ENCODE measurements at regions not wholly inside any gene's neighbourhood (a gene's known extent, or its start where the extent isn't known, plus 50 kb on each side); places are given as distances from the start of the nearest gene placed in this dataset.

GRCh38 chrX:479273-479981, 92.7 kb upstream of the PPP2R3B start (continued):
- TF ChIP-seq HIC1 (tag by site-specific recombination; IDR thresholded peaks at IDR 0.05) (no peak), ZNF366 (tag by site-specific recombination; conservative IDR thresholded peaks at IDR 0.05) (no peak)

GRCh38 chrX:480861-481417, 94.2 kb upstream of the PPP2R3B start:
- TF ChIP-seq WT1 (tag by site-specific recombination; IDR thresholded peaks at IDR 0.05) (no peak), ZNF10 (tag by site-specific recombination; IDR thresholded peaks at IDR 0.05) (no peak), ZNF26 (tag by site-specific recombination; IDR thresholded peaks at IDR 0.05) (no peak), ZNF121 (tag by site-specific recombination; IDR thresholded peaks at IDR 0.05) (peak; percentile 70; the same call in 1 of the 2 replicates), ZNF692 (tag by site-specific recombination; IDR thresholded peaks at IDR 0.05) (no peak), ZNF585B (tag by site-specific recombination; IDR thresholded peaks at IDR 0.05) (peak; percentile 59), ZNF747 (tag by site-specific recombination; IDR thresholded peaks at IDR 0.05) (no peak), ZNF24 (tag by site-specific recombination; IDR thresholded peaks at IDR 0.05) (no peak), ZNF600 (tag by site-specific recombination; IDR thresholded peaks at IDR 0.05) (peak; percentile 62), ZNF791 (tag by site-specific recombination; IDR thresholded peaks at IDR 0.05) (no peak)
- Histone ChIP-seq H3K9me3 (ENCODE audit: control insufficient read depth, insufficient read depth, low read depth, low read length) (no peaks in the 10 kb centered on the region), H3K27ac (ENCODE audit: extremely low read depth, low read depth, low read length) (no peak overlapping the region), H3K4me1 (ENCODE audit: control insufficient read depth, insufficient read depth, low read length) (no peaks in the 10 kb centered on the region), H3K4me3 (ENCODE audit: low read depth, low read length) (no peak overlapping the region), H3K36me3 (ENCODE audit: control insufficient read depth in 2 of 2, insufficient read depth in 1 of 2, low read length in 2 of 2) (no peaks in the 10 kb centered on the region)
- ChIA-PET POLR2A (no interaction called here), CTCF (no interaction called here)

- Histone ChIP-seq H3K27ac (ENCODE audit: extremely low read depth, low read depth, low read length) (no peak overlapping the region), H3K4me3 (ENCODE audit: low read depth, low read length) (peak overlapping the region; percentile 24), H3K9me3 (ENCODE audit: control insufficient read depth, insufficient read depth, low read depth, low read length) (no peaks in the 10 kb centered on the region), H3K4me1 (ENCODE audit: control insufficient read depth, insufficient read depth, low read length) (no peaks in the 10 kb centered on the region), H3K36me3 (ENCODE audit: control insufficient read depth in 2 of 2, insufficient read depth in 1 of 2, low read length in 2 of 2) (no peaks in the 10 kb centered on the region)
- POLR2A ChIA-PET = no interaction called here
- CTCF ChIA-PET = no interaction called here
- TF ChIP-seq ZFP69B (tag by site-specific recombination; IDR thresholded peaks at IDR 0.05) (peak; percentile 11; the same call in 1 of the 2 replicates), ZNF19 (tag by site-specific recombination; IDR thresholded peaks at IDR 0.05; ENCODE audit: low read depth) (no peak), PATZ1 (tag by site-specific recombination; IDR thresholded peaks at IDR 0.05) (no peak), ZNF510 (tag by site-specific recombination; IDR thresholded peaks at IDR 0.05; ENCODE audit: insufficient replicate concordance) (no peak), ZNF366 (tag by site-specific recombination; conservative IDR thresholded peaks at IDR 0.05) (peak; percentile 90), PRDM1 (tag by site-specific recombination; IDR thresholded peaks at IDR 0.05) (peak; percentile 50; the same call in 1 of the 2 replicates), GLI4 (tag by site-specific recombination; IDR thresholded peaks at IDR 0.05) (no peak), ZNF596 (tag by site-specific recombination; IDR thresholded peaks at IDR 0.05) (peak; percentile 67; the same call in 1 of the 2 replicates), ZSCAN16 (tag by site-specific recombination; IDR thresholded peaks at IDR 0.05) (no peak), ZNF121 (tag by site-specific recombination; IDR thresholded peaks at IDR 0.05) (no peak), ZNF311 (tag by site-specific recombination; IDR thresholded peaks at IDR 0.05; ENCODE audit: borderline replicate concordance) (no peak), ZNF521 (tag by site-specific recombination; IDR thresholded peaks at IDR 0.05) (no peak)
These were observed 95.5 kb upstream of the PPP2R3B start for GRCh38 chrX:482192-482701.

All from HEK293 (cell line).